HepG2 (cell line): ENCODE measurements at regions not wholly inside any gene's neighbourhood (a gene's known extent, or its start where the extent isn't known, plus 50 kb on each side); places are given as distances from the start of the nearest gene placed in this dataset.

Experiments
- ATAC-seq: fragments of 200-7000 bp; cut with Tn5 transposase; 3 replicates; pipeline ENCODE4 v1.9.1; 2020; ENCODE audit warnings: mild to moderate bottlenecking, moderate library complexity
- BruUV-seq: library from RNA; stranded (reverse); fragments of 400-500 nt; replicated peaks from 2 replicates; lab custom pipeline; 2021; lab: Mats Ljungman, UMichigan
- CTCF ChIA-PET: fragments of 300-600 bp; formaldehyde crosslinking; extraction: SDS; loops from one replicate; lab custom pipeline; 2021; ENCODE audit warnings: low total read pairs, inconsistent platforms, low intra/inter-chr PET ratio; lab: Yijun Ruan, JAX
- POLR2A ChIA-PET: fragments of 350-600 bp; sonication (Branson Sonifier 250); formaldehyde crosslinking; loops from one replicate; lab custom pipeline; 2020; ENCODE audit warnings: antibody characterized with exemption, inconsistent platforms; lab: Yijun Ruan, JAX
- DNase-seq: peaks from one replicate; pipeline ENCODE4 v3.0.0-alpha.2; 2015; ENCODE audit warnings: low spot score
- FAIRE-seq: peaks from 3 replicates; lab custom pipeline; 2011; peaks lifted over from hg19 to GRCh38; lab: Jason Lieb, UNC
- H2AFZ ChIP-seq: one replicate; pipeline ENCODE4 v1.6.1; 2011; ENCODE audit warnings: low read length, inconsistent platforms
- H3K27ac ChIP-seq: fragments of 300-600 bp; 3 replicates; pipeline ENCODE4 v1.8.0; 2011; ENCODE audit warnings: mixed run types, mild to moderate bottlenecking, mixed read lengths, low read length, inconsistent platforms; ENCODE audit not compliant: insufficient read depth; ENCODE audit errors: extremely low read length
- H3K27me3 ChIP-seq, 2 experiments: fragments of 200-600 bp in 1 of 2; 2 replicates in 1 of 2; 3 replicates in 1 of 2; pipeline versions ENCODE4 v1.6.0 to v1.8.0; 2011; ENCODE audit warnings: low read length in 2 of 2, mild to moderate bottlenecking in 2 of 2, moderate library complexity in 2 of 2, inconsistent platforms in 1 of 2; ENCODE audit not compliant: insufficient read depth in 2 of 2, control insufficient read depth in 1 of 2
- H3K36me3 ChIP-seq, 2 experiments: fragments of 200-600 bp in 1 of 2; replicated peaks in 1 of 2; 2 replicates in 1 of 2; 3 replicates in 1 of 2; pipeline versions ENCODE4 v1.5.1 to v1.8.0; 2011; ENCODE audit warnings: low read length in 2 of 2, inconsistent platforms in 1 of 2; ENCODE audit not compliant: insufficient read depth in 2 of 2, control insufficient read depth in 1 of 2
- H3K4me1 ChIP-seq: 2 replicates; pipeline ENCODE4 v1.5.1; 2012; ENCODE audit warnings: low read length, inconsistent platforms; ENCODE audit not compliant: insufficient read depth
- H3K4me2 ChIP-seq: 2 replicates; pipeline ENCODE4 v1.6.0; 2011; ENCODE audit warnings: low read depth, low read length, inconsistent platforms
- H3K4me3 ChIP-seq, 3 experiments: fragments of 200-600 bp in 1 of 3; sonication (generic), shearing (Covaris generic) in 1 of 3; replicated peaks in 1 of 3; 2 replicates each; pipeline ENCODE4 v1.5.1; 2011 to 2016; ENCODE audit warnings: low read length in 3 of 3, inconsistent platforms in 2 of 3, low read depth in 2 of 3, mild to moderate bottlenecking in 2 of 3, control low read depth in 1 of 3, mixed read lengths in 1 of 3; ENCODE audit not compliant: insufficient read depth in 1 of 3
- H3K79me2 ChIP-seq: one replicate; pipeline ENCODE4 v1.6.1; 2011; ENCODE audit warnings: low read length, inconsistent platforms; ENCODE audit not compliant: insufficient read depth
- H3K9ac ChIP-seq: 2 replicates; pipeline ENCODE4 v1.6.0; 2011; ENCODE audit warnings: mild to moderate bottlenecking, low read depth, low read length, inconsistent platforms; ENCODE audit not compliant: insufficient read depth
- H3K9me3 ChIP-seq: 2 replicates; pipeline ENCODE4 v1.5.1; 2012; ENCODE audit warnings: mild to moderate bottlenecking, low read length
- H4K20me1 ChIP-seq: 2 replicates; pipeline ENCODE4 v1.6.0; 2011; ENCODE audit warnings: inconsistent platforms, mild to moderate bottlenecking, low read length, moderate library complexity; ENCODE audit not compliant: insufficient read depth
- AGO2 ChIP-seq: fragments of 200-400 bp; formaldehyde crosslinking; optimal IDR thresholded peaks from 2 replicates; pipeline ENCODE3; 2017; ENCODE audit warnings: mild to moderate bottlenecking, low read depth, low read length, moderate library complexity
- ATF3 ChIP-seq: sonication (generic); formaldehyde crosslinking; IDR thresholded peaks from 2 replicates; pipeline ENCODE4 v1.4.0; 2020; ENCODE audit warnings: missing genetic modification reagents
- FLYWCH1 ChIP-seq: sonication (generic); formaldehyde crosslinking; IDR thresholded peaks from 2 replicates; pipeline ENCODE4 v1.8.1; 2023; ENCODE audit warnings: mild to moderate bottlenecking, missing genetic modification reagents
- FOXM1 ChIP-seq: sonication (generic); formaldehyde crosslinking; IDR thresholded peaks from 2 replicates; pipeline ENCODE4 v1.5.0; 2020; ENCODE audit warnings: missing genetic modification reagents
- JUND ChIP-seq: sonication (generic); formaldehyde crosslinking; IDR thresholded peaks from 2 replicates; pipeline ENCODE4 v1.8.0; 2022; ENCODE audit warnings: mild to moderate bottlenecking, missing genetic modification reagents
- KDM3A ChIP-seq: IDR thresholded peaks from 2 replicates; pipeline ENCODE4 v1.6.1; 2018; ENCODE audit warnings: low read depth, missing compliant biosample characterization
- MLX ChIP-seq: IDR thresholded peaks from 2 replicates; pipeline ENCODE4 v1.6.1; 2016
- MTF1 ChIP-seq: sonication (generic); formaldehyde crosslinking; IDR thresholded peaks from 2 replicates; pipeline ENCODE4 v1.5.0; 2020; ENCODE audit warnings: missing genetic modification reagents
- MTF2 ChIP-seq: sonication (generic); formaldehyde crosslinking; IDR thresholded peaks from 2 replicates; pipeline ENCODE4 v1.5.0; 2020; ENCODE audit warnings: missing genetic modification reagents, borderline replicate concordance
- RELA ChIP-seq: sonication (generic); formaldehyde crosslinking; IDR thresholded peaks from 2 replicates; pipeline ENCODE4 v1.4.0; 2020; ENCODE audit warnings: missing genetic modification reagents
- REXO4 ChIP-seq: sonication (generic); formaldehyde crosslinking; IDR thresholded peaks from 2 replicates; pipeline ENCODE4 v1.8.0; 2022; ENCODE audit warnings: missing genetic modification reagents, mild to moderate bottlenecking, borderline replicate concordance
- RXRB ChIP-seq: IDR thresholded peaks from 2 replicates; pipeline ENCODE4 v1.6.1; 2016; ENCODE audit warnings: borderline replicate concordance, missing genetic modification reagents, missing compliant biosample characterization
- SMC3 ChIP-seq: IDR thresholded peaks from 2 replicates; pipeline ENCODE4 v1.6.1; 2011; ENCODE audit warnings: low read length, improper control_type of control experiment
- TCF12 ChIP-seq, 2 experiments: fragments of 450-650 bp in 1 of 2; sonication (generic) in 1 of 2; formaldehyde crosslinking in 1 of 2; IDR thresholded peaks; 2 replicates each; pipeline versions ENCODE4 v1.6.1 to v1.8.0; 2017 to 2022; ENCODE audit warnings: antibody characterized with exemption in 1 of 2, mild to moderate bottlenecking in 1 of 2, missing genetic modification reagents in 1 of 2, moderate library complexity in 1 of 2
- TEAD2 ChIP-seq: sonication (generic); formaldehyde crosslinking; IDR thresholded peaks from 2 replicates; pipeline ENCODE4 v1.9.0; 2021; ENCODE audit warnings: missing genetic modification reagents
- THAP9 ChIP-seq: sonication (generic); formaldehyde crosslinking; IDR thresholded peaks from 2 replicates; pipeline ENCODE4; 2020; ENCODE audit warnings: missing genetic modification reagents, mild to moderate bottlenecking, borderline replicate concordance
- ZFAT ChIP-seq: sonication (generic); formaldehyde crosslinking; conservative IDR thresholded peaks from 2 replicates; pipeline ENCODE4 v1.8.1; 2023; ENCODE audit warnings: missing genetic modification reagents, inconsistent platforms
- ZNF232 ChIP-seq: sonication (generic); formaldehyde crosslinking; IDR thresholded peaks from 2 replicates; pipeline ENCODE4 v1.4.0; 2020; ENCODE audit warnings: missing genetic modification reagents, borderline replicate concordance
- ZNF382 ChIP-seq: sonication (generic); formaldehyde crosslinking; IDR thresholded peaks from 2 replicates; pipeline ENCODE4 v1.5.0; 2020; ENCODE audit warnings: missing genetic modification reagents, mild to moderate bottlenecking, borderline replicate concordance
- WGBS: methylation state at CpG from one replicate; pipeline ENCODE4 v1.1.6; 2017; ENCODE audit warnings: low lambda C conversion rate; 5-methylcytosine and 5-hydroxymethylcytosine counted together
- in situ Hi-C: cut with HindIII; loops from 2 replicates; pipeline ENCODE4 v1.10.0; 2017; ENCODE audit warnings: low pct_unique_long_range_greater_than_20kb; ENCODE audit not compliant: extremely low pct_ligation_motif_present
- intact Hi-C: fragments of 100-400 bp; cut with micrococcal nuclease; formaldehyde crosslinking; loops from one replicate; pipeline ENCODE4 v1.10.0; 2022; ENCODE audit not compliant: unreplicated experiment

- Histone ChIP-seq H3K9me3 (no peaks in the 10 kb centered on the region), H3K4me1 (no peaks in the 10 kb centered on the region), H3K9ac (no peak overlapping the region), H3K79me2 (no peaks in the 10 kb centered on the region), H3K36me3 (no peaks in the 10 kb centered on the region), H3K27ac (no peak overlapping the region), H4K20me1 (no peaks in the 10 kb centered on the region), H3K27me3 (peaks cover 1 to 26% of the 10 kb centered on the region in 2 experiments; a peak in 2 of 5 replicates), H3K4me3 (no peak overlapping the region), H2AFZ (no peak overlapping the region), H3K4me2 (no peak overlapping the region)
- ChIA-PET CTCF (no interaction called here), POLR2A (no interaction called here)
- no TSS peak for BruUV-seq
- DNase-seq (no peak), FAIRE-seq (no peak), ATAC-seq (no peak)
- 30% methylated on average over 3 of the region's 3 CpGs for WGBS
- intact Hi-C loops (no loop called here), in situ Hi-C loops (no loop called here)
- TF ChIP-seq JUND, result no peak
- no peak for TF ChIP-seq REXO4
- no peak for TF ChIP-seq KDM3A (CRISPR knock-in tag)
- TF ChIP-seq AGO2, result no peak
- no peak for TF ChIP-seq RELA (CRISPR knock-in tag)
- TF ChIP-seq ATF3 (CRISPR knock-in tag), result no peak
- no peak for TF ChIP-seq SMC3
- no peak for TF ChIP-seq RXRB
These were observed 124.1 kb upstream of the HES1 start for GRCh38 chr3:194011807-194012206.

- in situ Hi-C loops, result no loop called here
- Histone ChIP-seq H3K9ac (no peak overlapping the region), H3K9me3 (no peaks in the 10 kb centered on the region), H3K4me1 (no peaks in the 10 kb centered on the region), H3K27ac (no peak overlapping the region), H2AFZ (no peak overlapping the region), H3K4me3 (no peak overlapping the region), H3K79me2 (no peaks in the 10 kb centered on the region), H3K4me2 (no peak overlapping the region), H3K27me3 (peaks cover 1 to 22% of the 10 kb centered on the region in 2 experiments; a peak in 2 of 5 replicates), H3K36me3 (no peaks in the 10 kb centered on the region), H4K20me1 (no peaks in the 10 kb centered on the region)
- FAIRE-seq (no peak), ATAC-seq (no peak), DNase-seq (no peak)
- CTCF ChIA-PET, result no interaction called here
- POLR2A ChIA-PET, result no interaction called here
- 43% methylated on average over 4 of the region's 4 CpGs for WGBS
- intact Hi-C loops, result no loop called here
- BruUV-seq, result no TSS peak
- TF ChIP-seq ZNF232, result no peak
- no peak for TF ChIP-seq FOXM1
- no peak for TF ChIP-seq MTF1 (CRISPR knock-in tag)
- no peak for TF ChIP-seq TCF12 (IDR thresholded peaks at IDR 0.05)
- no peak for TF ChIP-seq TCF12 (CRISPR knock-in tag; IDR thresholded peaks at IDR 0.05)
- no peak for TF ChIP-seq ZFAT
- no peak for TF ChIP-seq THAP9
- no peak for TF ChIP-seq TEAD2 (CRISPR knock-in tag)
- no peak for TF ChIP-seq ZNF382 (CRISPR knock-in tag)
- TF ChIP-seq MLX, result no peak
- TF ChIP-seq MTF2 (CRISPR knock-in tag), result no peak
- no peak for TF ChIP-seq FLYWCH1
These were observed 122.0 kb upstream of the HES1 start for GRCh38 chr3:194013928-194014327.
